Body of pancreas (tissue), 4 donors: ENCODE measurements at regions not wholly inside any gene's neighbourhood (a gene's known extent, or its start where the extent isn't known, plus 50 kb on each side); places are given as distances from the start of the nearest gene placed in this dataset.

Source experiments
- ATAC-seq: fragments of 150-250 bp; one replicate; pipeline ENCODE4 v1.9.1; 2016
- DNase-seq, 4 donors: peaks; one replicate each; pipeline ENCODE4 v3.0.0-alpha.2; 2019
- H3K27ac ChIP-seq, 4 donors: fragments of 200-600 bp; sonication (generic); 1 replicate in 3 of 4; 2 replicates in 1 of 4; pipeline versions ENCODE4 v1.5.1 to v1.6.1; 2016 to 2019; ENCODE audit warnings: mild to moderate bottlenecking in 1 of 4, mixed read lengths in 1 of 4, moderate library complexity in 1 of 4
- H3K27me3 ChIP-seq, 2 donors: fragments of 200-600 bp; sonication (generic); one replicate each; pipeline ENCODE4 v1.6.0; 2016; ENCODE audit warnings: mild to moderate bottlenecking in 1 of 2
- H3K36me3 ChIP-seq, 2 donors: fragments of 200-600 bp; sonication (generic); replicated peaks in 1 of 2; 2 replicates each; pipeline ENCODE4 v1.5.1; 2016; ENCODE audit warnings: low read depth in 2 of 2; ENCODE audit not compliant: insufficient read depth in 1 of 2
- H3K4me1 ChIP-seq: fragments of 200-600 bp; sonication (generic); one replicate; pipeline ENCODE4 v1.6.0; 2016
- H3K4me3 ChIP-seq, 2 donors: fragments of 200-600 bp; sonication (generic); 1 replicate in 1 of 2; 2 replicates in 1 of 2; pipeline ENCODE4 v1.5.1; 2016 to 2019
- H3K9me3 ChIP-seq, 3 donors: fragments of 200-600 bp; sonication (generic); 1 replicate in 2 of 3; 2 replicates in 1 of 3; pipeline ENCODE4 v1.5.1; 2016
- POLR2A ChIP-seq, 3 donors: fragments of 450-650 bp; IDR thresholded peaks; one replicate each; pipeline ENCODE4 v1.6.1; 2016; ENCODE audit warnings: antibody characterized with exemption in 3 of 3, mild to moderate bottlenecking in 2 of 3
- WGBS, 2 donors: methylation state at CpG; one replicate each; pipeline ENCODE4 v1.1.5; 2017; 5-methylcytosine and 5-hydroxymethylcytosine counted together
- intact Hi-C: fragments of 100-400 bp; cut with DNase I; formaldehyde crosslinking; loops from one replicate; pipeline ENCODE4 v1.15.1; 2023
- TF ChIP-seq, protein P1 (sequence below), 7 experiments: fragments of 450-650 bp in 4 of 7; fragments of 200-600 bp in 3 of 7; sonication (generic) in 3 of 7; IDR thresholded peaks; one replicate each; pipeline ENCODE4 v1.5.1; 2016 to 2019; ENCODE audit warnings: antibody characterized with exemption in 7 of 7

DNA sequence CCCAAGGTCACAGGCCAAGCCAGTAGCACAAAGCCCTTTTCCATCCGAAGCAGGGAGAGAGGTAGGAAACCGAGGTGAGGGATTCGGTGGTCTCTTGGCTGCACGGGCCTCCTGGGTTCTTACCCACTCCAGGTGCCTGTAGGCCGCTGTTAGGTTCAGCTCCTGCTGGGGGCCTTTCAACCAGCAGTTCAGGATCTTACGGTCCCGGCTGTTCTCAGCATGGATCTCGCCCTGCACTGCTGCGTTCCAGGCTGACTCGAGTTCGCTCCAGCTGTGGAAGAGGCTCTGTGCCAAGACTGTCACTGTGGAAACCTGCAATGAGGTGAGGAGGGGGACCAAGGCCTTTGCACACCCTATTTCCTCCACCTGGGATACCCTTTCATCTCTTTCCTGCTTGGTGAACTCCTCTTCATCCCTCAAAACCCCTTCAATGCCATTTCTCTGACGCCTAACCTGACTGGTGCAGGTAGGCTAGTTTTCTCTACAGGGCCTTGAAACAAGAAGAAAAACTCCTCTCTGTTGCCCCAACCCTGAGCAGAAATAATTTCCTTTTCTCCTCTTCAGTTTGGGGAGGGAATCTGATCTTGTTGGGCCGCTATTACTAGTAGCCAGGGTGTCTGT, 103.6 kb downstream of the RMI2 start:
- Histone ChIP-seq H3K4me1 (no peaks in the 10 kb centered on the region), H3K36me3 (no peaks in the 10 kb centered on the region), H3K4me3 (no peak overlapping the region), H3K27ac (no peak overlapping the region), H3K9me3 (no peaks in the 10 kb centered on the region), H3K27me3 (no peaks in the 10 kb centered on the region)
- ATAC-seq (no peak), DNase-seq (no peak)
- TF ChIP-seq, protein P1, sequence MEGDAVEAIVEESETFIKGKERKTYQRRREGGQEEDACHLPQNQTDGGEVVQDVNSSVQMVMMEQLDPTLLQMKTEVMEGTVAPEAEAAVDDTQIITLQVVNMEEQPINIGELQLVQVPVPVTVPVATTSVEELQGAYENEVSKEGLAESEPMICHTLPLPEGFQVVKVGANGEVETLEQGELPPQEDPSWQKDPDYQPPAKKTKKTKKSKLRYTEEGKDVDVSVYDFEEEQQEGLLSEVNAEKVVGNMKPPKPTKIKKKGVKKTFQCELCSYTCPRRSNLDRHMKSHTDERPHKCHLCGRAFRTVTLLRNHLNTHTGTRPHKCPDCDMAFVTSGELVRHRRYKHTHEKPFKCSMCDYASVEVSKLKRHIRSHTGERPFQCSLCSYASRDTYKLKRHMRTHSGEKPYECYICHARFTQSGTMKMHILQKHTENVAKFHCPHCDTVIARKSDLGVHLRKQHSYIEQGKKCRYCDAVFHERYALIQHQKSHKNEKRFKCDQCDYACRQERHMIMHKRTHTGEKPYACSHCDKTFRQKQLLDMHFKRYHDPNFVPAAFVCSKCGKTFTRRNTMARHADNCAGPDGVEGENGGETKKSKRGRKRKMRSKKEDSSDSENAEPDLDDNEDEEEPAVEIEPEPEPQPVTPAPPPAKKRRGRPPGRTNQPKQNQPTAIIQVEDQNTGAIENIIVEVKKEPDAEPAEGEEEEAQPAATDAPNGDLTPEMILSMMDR (IDR thresholded peaks at IDR 0.05), result no peak
- TF ChIP-seq POLR2A (IDR thresholded peaks at IDR 0.05), result no peak
- 85 to 86% methylated on average over 13 of the region's 13 CpGs for WGBS, 2 donors
- intact Hi-C loops, result no loop called here

DNA sequence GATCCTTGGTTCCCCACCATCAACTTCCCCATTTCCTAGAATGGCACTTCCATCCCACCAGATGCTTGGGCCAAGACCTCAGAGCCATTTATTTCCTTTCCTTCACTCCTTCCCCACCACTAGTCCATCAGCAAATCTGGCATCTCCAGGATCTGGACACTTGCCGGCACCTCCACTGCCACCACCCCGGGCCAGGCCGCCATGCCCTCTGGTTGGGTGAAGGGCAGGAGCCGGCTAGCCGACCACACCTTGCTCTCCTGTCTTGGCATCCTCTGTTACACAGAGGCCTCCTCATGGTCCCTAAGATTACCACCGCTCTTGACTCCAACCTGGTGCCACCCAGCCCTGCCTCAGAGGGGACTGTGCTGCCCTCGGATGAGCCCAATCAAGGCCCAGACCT, 104.5 kb downstream of the RMI2 start:
- no peak for ATAC-seq
- no peak overlapping the region for H3K27ac ChIP-seq
- no peaks in the 10 kb centered on the region for H3K4me1 ChIP-seq
- no peaks in the 10 kb centered on the region for H3K27me3 ChIP-seq
- intact Hi-C loops, result no loop called here
- TF ChIP-seq, protein P1 (IDR thresholded peaks at IDR 0.05), result no peak
- TF ChIP-seq POLR2A (IDR thresholded peaks at IDR 0.05), result no peak
- 95 to 96% methylated on average over 7 of the region's 7 CpGs for WGBS, 2 donors
- H3K36me3 ChIP-seq, result no peaks in the 10 kb centered on the region
- H3K9me3 ChIP-seq, result no peaks in the 10 kb centered on the region
- no peak overlapping the region for H3K4me3 ChIP-seq
- DNase-seq, result no peak

DNA sequence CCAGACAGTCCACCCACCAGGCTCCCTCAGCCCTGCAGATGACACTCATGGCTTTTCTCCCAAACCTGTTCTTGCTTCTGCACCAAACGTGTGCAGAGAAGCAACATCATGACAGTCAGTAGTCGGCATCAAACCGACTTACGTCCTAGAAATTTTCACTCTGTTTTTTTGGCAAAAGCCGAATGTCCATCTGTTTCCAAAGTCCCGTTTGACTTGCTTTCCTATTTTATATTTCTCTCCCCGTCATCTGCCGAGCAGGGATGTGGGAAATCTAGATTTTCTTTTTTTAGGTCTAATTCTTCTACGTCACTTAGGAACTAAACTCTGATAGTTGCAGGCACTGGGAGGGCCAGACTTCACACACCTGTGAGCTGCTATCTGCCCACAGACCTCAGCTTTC, 104.9 kb downstream of the RMI2 start:
- no peak overlapping the region for H3K4me3 ChIP-seq
- H3K27ac ChIP-seq, result no peak overlapping the region
- no peak for TF ChIP-seq POLR2A (IDR thresholded peaks at IDR 0.05)
- TF ChIP-seq, protein P1 (IDR thresholded peaks at IDR 0.05), result no peak
- no peaks in the 10 kb centered on the region for H3K27me3 ChIP-seq
- no peaks in the 10 kb centered on the region for H3K36me3 ChIP-seq
- intact Hi-C loops, result no loop called here
- ATAC-seq (no peak), DNase-seq (no peak)
- H3K4me1 ChIP-seq, result no peaks in the 10 kb centered on the region
- no peaks in the 10 kb centered on the region for H3K9me3 ChIP-seq
- WGBS, 2 donors, result 83 to 85% methylated on average over 9 of the region's 9 CpGs

DNA sequence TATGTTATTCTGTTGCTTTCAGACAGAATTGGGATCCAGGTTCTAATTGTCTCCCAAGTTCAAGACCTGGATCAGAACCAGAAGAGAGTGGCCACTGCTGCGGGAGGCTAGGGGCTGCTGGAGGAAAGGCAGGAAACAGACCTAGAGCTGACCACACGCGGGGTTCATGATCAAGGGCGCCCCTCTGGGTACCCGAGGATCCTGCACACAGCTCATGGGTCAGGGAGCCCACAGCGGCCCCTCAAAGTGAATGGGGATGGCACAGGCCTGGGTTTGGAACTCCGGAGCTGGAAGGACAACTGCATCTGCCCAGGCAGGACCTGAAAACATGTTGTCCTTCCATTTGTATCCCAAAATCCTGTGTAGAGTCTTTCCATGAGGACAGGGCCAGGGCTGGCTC, 107.0 kb downstream of the RMI2 start:
- H3K27ac ChIP-seq, result no peak overlapping the region
- no peaks in the 10 kb centered on the region for H3K4me1 ChIP-seq
- WGBS, 2 donors, result 79 to 84% methylated on average over 6 to 7 of the region's 7 CpGs
- no peaks in the 10 kb centered on the region for H3K27me3 ChIP-seq
- DNase-seq, result no peak
- no peaks in the 10 kb centered on the region for H3K9me3 ChIP-seq
- intact Hi-C loops, result no loop called here
- H3K36me3 ChIP-seq, result no peaks in the 10 kb centered on the region
- ATAC-seq, result no peak
- no peak overlapping the region for H3K4me3 ChIP-seq
- TF ChIP-seq, protein P1 (IDR thresholded peaks at IDR 0.05), result no peak
- no peak for TF ChIP-seq POLR2A (IDR thresholded peaks at IDR 0.05)

DNA sequence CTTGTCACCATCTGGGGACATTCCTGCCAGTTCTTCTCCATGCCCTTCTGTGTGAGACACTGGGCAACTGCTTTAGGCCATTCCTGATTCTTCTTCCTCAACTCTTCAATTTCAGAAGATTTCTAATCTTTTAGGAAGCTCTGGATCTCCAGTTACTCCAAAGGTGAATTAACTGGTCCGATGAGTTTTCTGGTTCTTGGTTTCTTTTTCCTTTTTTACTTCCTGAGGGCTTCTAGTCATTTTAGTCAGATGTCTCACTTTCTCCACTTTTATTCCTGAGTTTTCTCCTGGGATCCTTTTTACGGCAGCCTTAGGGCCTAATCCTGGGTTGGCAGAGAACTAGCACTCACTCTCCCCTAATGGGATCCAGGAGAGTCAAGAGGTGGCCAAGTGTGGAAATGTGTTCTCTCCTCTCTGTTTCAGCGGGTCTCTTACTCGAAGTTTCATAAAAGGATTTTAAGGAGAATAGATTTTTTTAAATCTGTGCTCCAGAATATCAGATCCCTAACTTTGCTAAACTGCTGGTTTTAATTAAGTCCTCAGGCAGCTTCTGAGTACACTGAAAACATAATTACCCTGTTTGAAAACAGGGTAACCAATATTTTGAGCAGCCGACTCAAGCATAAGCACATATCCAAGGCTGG, 107.6 kb downstream of the RMI2 start:
- Histone ChIP-seq H3K9me3 (no peaks in the 10 kb centered on the region), H3K4me1 (no peaks in the 10 kb centered on the region), H3K36me3 (no peaks in the 10 kb centered on the region), H3K4me3 (no peak overlapping the region), H3K27ac (no peak overlapping the region), H3K27me3 (no peaks in the 10 kb centered on the region)
- DNase-seq (no peak), ATAC-seq (no peak)
- no peak for TF ChIP-seq POLR2A (IDR thresholded peaks at IDR 0.05)
- TF ChIP-seq, protein P1 (IDR thresholded peaks at IDR 0.05), result no peak
- WGBS, 2 donors, result 79 to 89% methylated on average over 5 of the region's 5 CpGs
- intact Hi-C loops, result no loop called here
